ENCODE measurements at regions not wholly inside any gene's neighbourhood (a gene's known extent, or its start where the extent isn't known, plus 50 kb on each side); places are given as distances from the start of the nearest gene placed in this dataset.
A peak's percentile ranks its signal among the peaks of the same experiment; 100 is the strongest.

GRCh38 chr1:108070662-108071061, 105.7 kb upstream of the VAV3 start (continued):
- no peak for TF ChIP-seq FOXP4 (CRISPR knock-in tag; IDR thresholded peaks at IDR 0.05)
- TF ChIP-seq, protein P1, sequence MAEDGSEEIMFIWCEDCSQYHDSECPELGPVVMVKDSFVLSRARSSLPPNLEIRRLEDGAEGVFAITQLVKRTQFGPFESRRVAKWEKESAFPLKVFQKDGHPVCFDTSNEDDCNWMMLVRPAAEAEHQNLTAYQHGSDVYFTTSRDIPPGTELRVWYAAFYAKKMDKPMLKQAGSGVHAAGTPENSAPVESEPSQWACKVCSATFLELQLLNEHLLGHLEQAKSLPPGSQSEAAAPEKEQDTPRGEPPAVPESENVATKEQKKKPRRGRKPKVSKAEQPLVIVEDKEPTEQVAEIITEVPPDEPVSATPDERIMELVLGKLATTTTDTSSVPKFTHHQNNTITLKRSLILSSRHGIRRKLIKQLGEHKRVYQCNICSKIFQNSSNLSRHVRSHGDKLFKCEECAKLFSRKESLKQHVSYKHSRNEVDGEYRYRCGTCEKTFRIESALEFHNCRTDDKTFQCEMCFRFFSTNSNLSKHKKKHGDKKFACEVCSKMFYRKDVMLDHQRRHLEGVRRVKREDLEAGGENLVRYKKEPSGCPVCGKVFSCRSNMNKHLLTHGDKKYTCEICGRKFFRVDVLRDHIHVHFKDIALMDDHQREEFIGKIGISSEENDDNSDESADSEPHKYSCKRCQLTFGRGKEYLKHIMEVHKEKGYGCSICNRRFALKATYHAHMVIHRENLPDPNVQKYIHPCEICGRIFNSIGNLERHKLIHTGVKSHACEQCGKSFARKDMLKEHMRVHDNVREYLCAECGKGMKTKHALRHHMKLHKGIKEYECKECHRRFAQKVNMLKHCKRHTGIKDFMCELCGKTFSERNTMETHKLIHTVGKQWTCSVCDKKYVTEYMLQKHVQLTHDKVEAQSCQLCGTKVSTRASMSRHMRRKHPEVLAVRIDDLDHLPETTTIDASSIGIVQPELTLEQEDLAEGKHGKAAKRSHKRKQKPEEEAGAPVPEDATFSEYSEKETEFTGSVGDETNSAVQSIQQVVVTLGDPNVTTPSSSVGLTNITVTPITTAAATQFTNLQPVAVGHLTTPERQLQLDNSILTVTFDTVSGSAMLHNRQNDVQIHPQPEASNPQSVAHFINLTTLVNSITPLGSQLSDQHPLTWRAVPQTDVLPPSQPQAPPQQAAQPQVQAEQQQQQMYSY (CRISPR knock-in tag; IDR thresholded peaks at IDR 0.05): no peak

GRCh38 chr1:108067884-108068540, 103.0 kb upstream of the VAV3 start:
- Mint-ChIP-seq H3K27me3 (ENCODE audit: low read depth) (no peaks in the 10 kb centered on the region), H3K36me3 (no peaks in the 10 kb centered on the region), H3K4me1 (peaks cover 3% of the 10 kb centered on the region), H3K9me3 (peaks cover 4% of the 10 kb centered on the region), H3K4me3 (no peak overlapping the region), H3K27ac (no peak overlapping the region)
- peak; percentile 56 for ATAC-seq
- DNase-seq (ENCODE audit: low spot score): no peak
- CTCF ChIA-PET: interaction anchor here (1.4 kb wide), 1 partner anchor 286 kb away, joined by 5 read pairs; no protein-coding TSS in a partner anchor
- POLR2A ChIA-PET: no interaction called here
- TF ChIP-seq IRF1 (CRISPR knock-in tag; IDR thresholded peaks at IDR 0.05) (no peak), HMGXB4 (CRISPR knock-in tag; IDR thresholded peaks at IDR 0.05) (no peak), E2F4 (CRISPR knock-in tag; IDR thresholded peaks at IDR 0.05; ENCODE audit: borderline replicate concordance, low read depth) (no peak), ZNF396 (CRISPR knock-in tag; IDR thresholded peaks at IDR 0.05; ENCODE audit: borderline replicate concordance) (no peak), MXD4 (CRISPR knock-in tag; IDR thresholded peaks at IDR 0.05; ENCODE audit: borderline replicate concordance) (no peak), MYBL2 (CRISPR knock-in tag; IDR thresholded peaks at IDR 0.05) (no peak), TEAD1 (CRISPR knock-in tag; IDR thresholded peaks at IDR 0.05) (no peak), FOXK1 (CRISPR knock-in tag; IDR thresholded peaks at IDR 0.05) (no peak), OVOL2 (CRISPR knock-in tag; IDR thresholded peaks at IDR 0.05; ENCODE audit: borderline replicate concordance) (no peak), CREB1 (CRISPR knock-in tag; IDR thresholded peaks at IDR 0.05) (no peak), HMGA2 (CRISPR knock-in tag; IDR thresholded peaks at IDR 0.05) (no peak), ELF4 (CRISPR knock-in tag; IDR thresholded peaks at IDR 0.05; ENCODE audit: low read depth) (no peak), IRF2 (CRISPR knock-in tag; IDR thresholded peaks at IDR 0.05; ENCODE audit: borderline replicate concordance, low read depth) (no peak), GRHL2 (CRISPR knock-in tag; IDR thresholded peaks at IDR 0.05; ENCODE audit: insufficient replicate concordance, severe bottlenecking) (no peak), TP53 (CRISPR knock-in tag; IDR thresholded peaks at IDR 0.05) (no peak)
- TF ChIP-seq, protein P2, sequence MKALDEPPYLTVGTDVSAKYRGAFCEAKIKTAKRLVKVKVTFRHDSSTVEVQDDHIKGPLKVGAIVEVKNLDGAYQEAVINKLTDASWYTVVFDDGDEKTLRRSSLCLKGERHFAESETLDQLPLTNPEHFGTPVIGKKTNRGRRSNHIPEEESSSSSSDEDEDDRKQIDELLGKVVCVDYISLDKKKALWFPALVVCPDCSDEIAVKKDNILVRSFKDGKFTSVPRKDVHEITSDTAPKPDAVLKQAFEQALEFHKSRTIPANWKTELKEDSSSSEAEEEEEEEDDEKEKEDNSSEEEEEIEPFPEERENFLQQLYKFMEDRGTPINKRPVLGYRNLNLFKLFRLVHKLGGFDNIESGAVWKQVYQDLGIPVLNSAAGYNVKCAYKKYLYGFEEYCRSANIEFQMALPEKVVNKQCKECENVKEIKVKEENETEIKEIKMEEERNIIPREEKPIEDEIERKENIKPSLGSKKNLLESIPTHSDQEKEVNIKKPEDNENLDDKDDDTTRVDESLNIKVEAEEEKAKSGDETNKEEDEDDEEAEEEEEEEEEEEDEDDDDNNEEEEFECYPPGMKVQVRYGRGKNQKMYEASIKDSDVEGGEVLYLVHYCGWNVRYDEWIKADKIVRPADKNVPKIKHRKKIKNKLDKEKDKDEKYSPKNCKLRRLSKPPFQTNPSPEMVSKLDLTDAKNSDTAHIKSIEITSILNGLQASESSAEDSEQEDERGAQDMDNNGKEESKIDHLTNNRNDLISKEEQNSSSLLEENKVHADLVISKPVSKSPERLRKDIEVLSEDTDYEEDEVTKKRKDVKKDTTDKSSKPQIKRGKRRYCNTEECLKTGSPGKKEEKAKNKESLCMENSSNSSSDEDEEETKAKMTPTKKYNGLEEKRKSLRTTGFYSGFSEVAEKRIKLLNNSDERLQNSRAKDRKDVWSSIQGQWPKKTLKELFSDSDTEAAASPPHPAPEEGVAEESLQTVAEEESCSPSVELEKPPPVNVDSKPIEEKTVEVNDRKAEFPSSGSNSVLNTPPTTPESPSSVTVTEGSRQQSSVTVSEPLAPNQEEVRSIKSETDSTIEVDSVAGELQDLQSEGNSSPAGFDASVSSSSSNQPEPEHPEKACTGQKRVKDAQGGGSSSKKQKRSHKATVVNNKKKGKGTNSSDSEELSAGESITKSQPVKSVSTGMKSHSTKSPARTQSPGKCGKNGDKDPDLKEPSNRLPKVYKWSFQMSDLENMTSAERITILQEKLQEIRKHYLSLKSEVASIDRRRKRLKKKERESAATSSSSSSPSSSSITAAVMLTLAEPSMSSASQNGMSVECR (CRISPR knock-in tag; IDR thresholded peaks at IDR 0.05; ENCODE audit: borderline replicate concordance): no peak
- TF ChIP-seq, protein P3, sequence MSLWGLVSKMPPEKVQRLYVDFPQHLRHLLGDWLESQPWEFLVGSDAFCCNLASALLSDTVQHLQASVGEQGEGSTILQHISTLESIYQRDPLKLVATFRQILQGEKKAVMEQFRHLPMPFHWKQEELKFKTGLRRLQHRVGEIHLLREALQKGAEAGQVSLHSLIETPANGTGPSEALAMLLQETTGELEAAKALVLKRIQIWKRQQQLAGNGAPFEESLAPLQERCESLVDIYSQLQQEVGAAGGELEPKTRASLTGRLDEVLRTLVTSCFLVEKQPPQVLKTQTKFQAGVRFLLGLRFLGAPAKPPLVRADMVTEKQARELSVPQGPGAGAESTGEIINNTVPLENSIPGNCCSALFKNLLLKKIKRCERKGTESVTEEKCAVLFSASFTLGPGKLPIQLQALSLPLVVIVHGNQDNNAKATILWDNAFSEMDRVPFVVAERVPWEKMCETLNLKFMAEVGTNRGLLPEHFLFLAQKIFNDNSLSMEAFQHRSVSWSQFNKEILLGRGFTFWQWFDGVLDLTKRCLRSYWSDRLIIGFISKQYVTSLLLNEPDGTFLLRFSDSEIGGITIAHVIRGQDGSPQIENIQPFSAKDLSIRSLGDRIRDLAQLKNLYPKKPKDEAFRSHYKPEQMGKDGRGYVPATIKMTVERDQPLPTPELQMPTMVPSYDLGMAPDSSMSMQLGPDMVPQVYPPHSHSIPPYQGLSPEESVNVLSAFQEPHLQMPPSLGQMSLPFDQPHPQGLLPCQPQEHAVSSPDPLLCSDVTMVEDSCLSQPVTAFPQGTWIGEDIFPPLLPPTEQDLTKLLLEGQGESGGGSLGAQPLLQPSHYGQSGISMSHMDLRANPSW (CRISPR knock-in tag; conservative IDR thresholded peaks at IDR 0.05; ENCODE audit: low read depth): no peak
